Skeletal muscle cell (primary cell): ENCODE measurements at regions not wholly inside any gene's neighbourhood (a gene's known extent, or its start where the extent isn't known, plus 50 kb on each side); places are given as distances from the start of the nearest gene placed in this dataset.

Experiments used
- DNase-seq: peaks from one replicate; pipeline ENCODE4 v3.0.0-alpha.2; 2010; ENCODE audit warnings: low read depth
- H3K4me3 ChIP-seq: 2 replicates; pipeline ENCODE4 v1.5.1; 2011; ENCODE audit warnings: low read depth, mild to moderate bottlenecking, control low read depth, low read length, moderate library complexity

GRCh38 chr1:72547412-72547811 is 265.1 kb upstream of the NEGR1 start:
- no peak for DNase-seq
- H3K4me3 ChIP-seq: no peak overlapping the region

- no peak for DNase-seq
- H3K4me3 ChIP-seq: no peak overlapping the region
Measured at GRCh38 chr1:72540674-72541073, 258.3 kb upstream of the NEGR1 start.

- H3K4me3 ChIP-seq: no peak overlapping the region
- no peak for DNase-seq
Measured at GRCh38 chr1:72535470-72535869, 253.1 kb upstream of the NEGR1 start.

- H3K4me3 ChIP-seq: no peak overlapping the region
- no peak for DNase-seq
Measured at GRCh38 chr1:72530646-72531045, 248.3 kb upstream of the NEGR1 start.

GRCh38 chr1:72526926-72527325 is 244.6 kb upstream of the NEGR1 start:
- no peak for DNase-seq
- H3K4me3 ChIP-seq: no peak overlapping the region

- no peak overlapping the region for H3K4me3 ChIP-seq
- DNase-seq: no peak
Measured at GRCh38 chr1:72524021-72524420, 241.7 kb upstream of the NEGR1 start.

DNA sequence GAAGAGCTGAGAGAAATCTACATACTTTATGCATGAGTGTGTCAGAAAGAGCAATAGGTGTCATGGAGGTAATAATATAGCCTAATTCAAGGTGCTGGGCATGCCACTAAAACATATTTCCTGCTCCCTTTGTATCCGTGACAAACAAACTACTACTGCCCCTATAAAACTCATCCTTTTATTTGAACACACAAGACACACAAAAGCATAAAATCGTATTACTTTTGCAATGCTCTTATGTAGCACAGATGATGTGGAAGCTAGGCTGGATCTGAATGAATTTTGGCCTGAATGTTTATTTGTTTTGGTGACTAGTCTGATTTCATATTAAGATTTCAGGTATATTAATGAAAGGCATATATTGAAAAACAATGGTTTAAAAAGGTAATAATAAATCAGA is 239.3 kb upstream of the NEGR1 start:
- no peak for DNase-seq
- no peak overlapping the region for H3K4me3 ChIP-seq

DNA sequence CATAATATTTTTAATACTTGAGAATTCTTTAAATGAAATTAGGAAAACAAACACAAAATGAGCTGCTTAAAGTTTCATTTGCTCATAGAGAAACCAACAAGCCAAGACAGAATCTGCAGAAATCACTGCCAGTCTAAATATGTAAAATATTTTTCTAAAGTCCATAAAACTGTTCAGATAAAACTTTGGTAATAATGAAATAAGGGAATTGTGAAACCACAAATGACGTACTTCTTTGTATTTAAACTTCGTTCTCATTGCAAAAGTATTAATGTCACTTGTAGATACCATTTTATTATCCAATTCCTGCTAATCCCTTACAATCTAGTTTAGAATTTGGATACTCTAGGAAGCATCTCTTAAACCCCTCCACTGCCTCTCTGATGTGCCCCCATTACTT is 234.5 kb upstream of the NEGR1 start:
- no peak overlapping the region for H3K4me3 ChIP-seq
- no peak for DNase-seq

- H3K4me3 ChIP-seq: no peak overlapping the region
- no peak for DNase-seq
Measured at GRCh38 chr1:72516264-72516663, 233.9 kb upstream of the NEGR1 start.

GRCh38 chr1:72498371-72498770 is 216.0 kb upstream of the NEGR1 start:
- DNase-seq: peak; percentile 23
- H3K4me3 ChIP-seq: no peak overlapping the region

DNA sequence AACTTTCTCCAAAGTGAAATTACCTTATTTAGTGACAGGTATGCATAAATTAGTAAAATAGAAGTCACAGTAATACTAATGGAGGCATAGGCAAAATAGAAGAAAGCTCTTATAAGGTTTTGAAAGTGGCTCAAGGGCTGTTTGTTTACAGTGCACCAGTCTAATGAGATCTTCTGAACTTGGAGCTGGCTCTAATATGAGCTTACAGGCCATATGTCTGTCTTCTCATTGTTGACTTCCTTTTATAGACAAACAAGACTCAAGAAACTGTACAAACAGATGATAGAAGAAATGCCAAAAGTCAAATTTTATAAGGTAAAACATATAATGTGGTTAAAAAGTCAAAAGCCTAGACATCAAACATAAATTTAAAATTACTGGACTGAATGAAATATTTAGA is 207.5 kb upstream of the NEGR1 start:
- DNase-seq: no peak
- no peak overlapping the region for H3K4me3 ChIP-seq

DNA sequence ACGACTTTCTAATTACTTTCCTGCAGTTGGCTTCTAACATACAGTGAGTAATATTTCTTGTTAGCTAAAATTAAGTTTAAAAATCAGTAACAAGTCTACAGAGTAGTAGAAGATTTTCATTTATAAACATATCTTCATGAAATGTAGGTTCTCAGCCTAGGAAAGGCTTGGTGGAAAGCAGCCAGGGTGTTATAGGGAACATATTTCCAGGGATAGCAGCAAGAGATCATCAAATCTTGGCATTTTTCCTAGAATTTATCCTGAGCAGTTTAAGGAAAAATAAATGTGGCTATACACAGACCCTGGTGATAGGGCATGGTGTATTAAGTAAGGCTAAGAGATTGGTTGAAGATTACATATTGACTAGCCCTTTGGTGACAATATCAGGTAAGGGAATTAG is 203.5 kb upstream of the NEGR1 start:
- no peak overlapping the region for H3K4me3 ChIP-seq
- DNase-seq: peak; percentile 11

DNA sequence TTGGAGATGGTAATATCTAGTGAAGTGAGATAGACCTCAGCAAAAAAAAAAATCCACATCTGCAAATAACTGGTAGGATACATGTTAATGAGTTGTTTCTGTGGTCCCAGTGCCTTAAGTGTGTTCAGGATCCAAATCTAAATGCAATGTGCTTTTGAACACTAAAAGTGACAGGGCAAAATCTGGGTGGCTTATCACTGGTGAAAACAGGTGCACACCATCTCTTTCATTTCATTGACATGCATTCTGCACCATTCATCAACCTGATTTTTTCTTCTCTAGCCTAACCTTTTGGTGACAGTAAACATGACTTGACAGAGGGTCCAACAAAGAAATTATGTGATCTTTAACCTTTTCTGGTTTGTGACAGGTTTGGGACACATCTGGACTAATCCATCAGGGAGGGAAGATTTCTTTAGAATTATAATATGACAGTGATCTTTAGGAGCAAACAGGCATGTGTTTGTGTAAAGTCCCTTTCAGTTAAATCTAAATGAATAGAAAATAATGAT is 201.6 kb upstream of the NEGR1 start:
- DNase-seq: no peak
- no peak overlapping the region for H3K4me3 ChIP-seq

DNA sequence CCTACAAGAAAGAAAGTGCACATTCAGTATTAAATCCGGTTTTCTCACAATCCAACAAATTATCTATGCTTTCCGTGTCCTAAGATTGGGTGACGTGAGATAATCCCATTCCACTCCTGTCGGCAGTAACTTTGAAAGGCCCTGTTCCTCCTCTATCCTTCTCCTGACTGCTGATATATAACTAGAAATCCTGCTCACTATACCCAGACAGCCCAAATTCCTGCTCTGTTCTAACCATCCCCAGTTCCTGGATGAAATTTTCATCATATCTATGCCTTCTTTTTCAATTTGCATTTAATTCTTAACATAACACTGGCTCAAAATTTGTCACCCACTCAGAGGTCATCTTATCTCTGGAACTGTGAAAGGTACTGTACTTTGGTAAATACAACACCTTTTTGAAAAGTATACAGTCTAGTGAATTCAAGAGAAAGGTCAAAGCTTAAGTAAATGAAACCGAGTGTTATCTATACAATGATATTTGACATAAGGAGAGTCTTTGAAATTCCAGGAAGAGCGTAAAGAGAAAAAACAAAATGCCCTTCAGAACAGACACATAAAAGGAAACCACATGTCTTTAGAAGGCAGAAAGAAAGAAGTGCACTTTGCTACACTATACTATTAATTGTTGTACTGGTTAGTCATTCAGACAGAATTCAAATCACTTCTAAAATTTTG is 200.5 kb upstream of the NEGR1 start:
- no peak overlapping the region for H3K4me3 ChIP-seq

DNA sequence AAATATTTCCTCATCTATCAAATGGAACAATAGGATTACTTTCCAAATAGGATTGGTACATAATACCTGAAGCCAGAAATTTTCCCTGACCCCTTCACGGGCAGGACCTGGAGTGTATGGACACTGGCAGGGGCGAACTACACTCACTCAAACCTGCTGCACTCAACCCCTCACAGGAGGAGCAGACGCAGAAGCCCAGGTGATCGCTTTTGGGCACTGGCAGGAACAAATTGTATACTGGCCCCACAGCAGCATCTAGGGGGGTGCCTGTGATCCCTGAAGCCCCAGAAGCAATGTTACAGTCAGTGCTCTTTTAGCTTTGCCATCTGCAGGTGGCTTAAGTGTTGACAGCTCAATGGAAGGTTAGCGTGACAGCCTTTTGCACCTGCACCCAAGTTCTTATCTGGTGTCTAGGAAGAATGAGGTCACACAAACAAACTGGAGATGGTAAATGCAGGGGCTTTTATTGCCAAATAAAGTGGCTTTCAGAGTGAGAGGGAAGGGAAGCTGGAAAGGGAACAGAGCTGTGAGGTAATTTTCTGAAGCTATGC is 199.2 kb upstream of the NEGR1 start:
- DNase-seq: no peak
- no peak overlapping the region for H3K4me3 ChIP-seq

More for the DNA sequence above, 200.5 kb upstream of the NEGR1 start:
- no peak for DNase-seq

GRCh38 chr1:72466376-72466775 is 184.0 kb upstream of the NEGR1 start:
- no peak overlapping the region for H3K4me3 ChIP-seq
- no peak for DNase-seq

DNA sequence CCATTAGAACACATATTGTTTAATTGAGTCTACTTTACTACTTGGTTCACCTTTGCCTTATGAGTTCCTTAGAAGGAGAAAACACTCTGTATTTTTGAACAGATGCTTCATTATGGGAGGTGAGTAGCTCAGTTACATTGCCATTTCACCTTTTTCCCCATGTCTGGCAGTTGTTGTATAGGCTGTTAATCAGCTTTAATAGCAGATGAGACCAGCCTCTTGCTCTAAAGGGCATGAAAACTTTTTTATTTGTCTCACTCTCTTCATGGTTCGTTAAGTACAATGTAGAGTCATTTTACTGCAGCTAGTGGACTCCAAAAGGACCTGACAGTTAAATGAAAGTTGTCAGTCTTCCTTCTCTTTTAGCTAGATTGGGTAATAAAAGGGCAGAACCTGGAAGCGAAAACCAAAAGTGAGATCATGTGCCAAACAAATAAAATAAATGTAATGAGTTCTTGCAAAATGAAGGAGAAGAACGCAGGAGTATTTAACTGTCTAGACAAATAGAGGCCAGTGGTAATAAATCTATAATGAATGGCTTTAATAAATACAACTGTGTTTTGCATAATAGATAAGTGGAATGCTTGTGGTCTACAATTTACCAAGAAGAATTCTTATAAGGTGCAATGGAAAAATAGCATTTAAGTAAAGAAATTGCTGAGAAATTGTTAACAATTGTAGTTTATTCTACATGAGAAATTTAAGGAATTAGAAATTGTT is 180.0 kb upstream of the NEGR1 start:
- no peak for DNase-seq
- H3K4me3 ChIP-seq: no peak overlapping the region

DNA sequence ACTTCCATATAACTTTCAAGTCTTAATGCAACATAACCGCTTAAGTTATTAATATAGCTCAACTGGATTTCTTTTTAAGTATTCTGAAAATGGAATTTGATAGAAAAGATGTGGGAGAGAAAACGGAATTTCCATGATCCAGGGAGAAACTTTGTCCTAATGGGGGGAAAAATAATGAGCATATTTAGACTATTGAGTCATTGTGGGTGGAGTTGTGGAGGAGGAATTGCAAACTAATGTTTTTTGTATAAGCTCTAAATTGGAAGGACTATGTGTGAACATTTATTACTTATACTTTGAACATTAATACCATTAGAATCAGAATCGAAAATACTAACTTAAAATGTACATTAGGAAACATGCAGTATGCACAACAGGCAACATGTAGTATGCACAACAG is 159.9 kb upstream of the NEGR1 start:
- DNase-seq: no peak
- no peak overlapping the region for H3K4me3 ChIP-seq

DNA sequence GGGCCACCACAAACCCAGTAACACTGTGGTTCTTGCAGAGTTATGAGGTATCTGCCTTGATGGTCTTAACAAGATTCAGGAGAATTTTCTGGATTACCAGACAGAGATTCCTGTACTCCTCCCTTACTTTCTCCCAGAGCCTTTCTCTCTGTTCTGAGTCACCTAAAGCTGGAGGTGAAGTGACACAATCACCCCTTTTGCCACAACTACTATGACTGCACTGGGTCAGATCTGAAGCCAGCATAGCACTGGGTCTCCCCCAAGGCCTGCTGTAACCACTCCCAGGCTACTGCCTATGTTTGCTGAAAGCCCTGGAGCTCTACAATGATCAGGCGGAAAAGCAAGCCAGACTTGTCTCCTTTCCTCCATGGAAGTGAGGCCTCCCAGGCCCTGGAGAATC is 156.7 kb upstream of the NEGR1 start:
- H3K4me3 ChIP-seq: no peak overlapping the region
- DNase-seq: peak; percentile 19

GRCh38 chr1:72438270-72438669 is 155.9 kb upstream of the NEGR1 start:
- H3K4me3 ChIP-seq: no peak overlapping the region
- no peak for DNase-seq

- DNase-seq: peak; percentile 44
Measured at GRCh38 chr1:72435025-72435424, 152.7 kb upstream of the NEGR1 start.

More at GRCh38 chr1:72435025-72435424, 152.7 kb upstream of the NEGR1 start:
- no peak overlapping the region for H3K4me3 ChIP-seq
